Liver (tissue), 3 donors: ENCODE measurements at regions not wholly inside any gene's neighbourhood (a gene's known extent, or its start where the extent isn't known, plus 50 kb on each side); places are given as distances from the start of the nearest gene placed in this dataset.

Experiments used
- CTCF ChIP-seq: fragments of 150-350 bp; IDR thresholded peaks from 2 replicates; pipeline ENCODE4 v1.5.1; 2017; ENCODE audit warnings: improper control_type of control experiment, low read depth, low read length; ENCODE audit not compliant: missing input control
- MAX ChIP-seq: IDR thresholded peaks from 2 replicates; pipeline ENCODE4 v1.6.1; 2016; ENCODE audit warnings: antibody characterized with exemption
- RAD21 ChIP-seq, 2 donors: IDR thresholded peaks; 2 replicates each; pipeline ENCODE4 v1.6.1; 2016; ENCODE audit warnings: antibody characterized with exemption in 2 of 2, mild to moderate bottlenecking in 2 of 2
- TAF1 ChIP-seq: conservative IDR thresholded peaks from 2 replicates; pipeline ENCODE4 v1.6.1; 2016; ENCODE audit warnings: antibody characterized with exemption, mild to moderate bottlenecking
- donor health status: healthy.
- donor health status: healthy.

DNA sequence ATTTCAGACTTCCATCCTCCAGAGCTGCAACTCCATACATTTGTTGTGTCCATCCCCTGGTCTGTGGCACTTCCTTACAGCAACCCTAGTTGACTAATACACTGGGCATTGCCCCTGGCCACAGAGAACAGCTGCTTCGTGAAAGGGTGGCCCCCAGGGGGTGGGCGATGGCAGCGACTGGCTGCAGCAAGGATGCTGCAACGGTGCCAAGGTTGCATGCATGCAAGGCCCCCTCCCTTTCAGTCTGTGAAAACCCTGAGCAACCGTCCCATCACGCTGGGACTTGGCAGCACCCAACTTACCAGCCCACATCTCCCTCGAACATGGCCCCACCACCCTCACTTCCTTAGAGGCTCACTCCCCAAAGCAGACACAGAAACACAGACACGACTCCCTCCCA lies 162.5 kb downstream of the MED10 start:
- TF ChIP-seq CTCF (no peak), RAD21 (IDR thresholded peaks at IDR 0.05) (no peak), TAF1 (no peak), MAX (no peak)
